ENCODE measurements at regions not wholly inside any gene's neighbourhood (a gene's known extent, or its start where the extent isn't known, plus 50 kb on each side); places are given as distances from the start of the nearest gene placed in this dataset.

GRCh38 chr22:48886604-48887393 lies 940.9 kb downstream of the BRD1 start:
- H3K4me1 ChIP-seq, result no peaks in the 10 kb centered on the region
- H3K36me3 ChIP-seq (ENCODE audit: insufficient read depth in 1 of 2, low read depth in 1 of 2), result no peaks in the 10 kb centered on the region
- TF ChIP-seq CTCF (IDR thresholded peaks at IDR 0.05), result no peak
- H3K9me3 ChIP-seq, result no peaks in the 10 kb centered on the region
- H3K27ac ChIP-seq, result no peak overlapping the region
- no peak overlapping the region for H3K4me3 ChIP-seq
- H3K27me3 ChIP-seq (ENCODE audit: insufficient read depth in 3 of 3, low read length in 2 of 3), result peaks cover 0 to 2% (median 0%) of the 10 kb centered on the region in 3 donors
- intact Hi-C loops (cut with DNase I), result no loop called here
- 73 to 75% (median 73%) methylated on average over 22 of the region's 22 CpGs for WGBS, 3 donors
- ATAC-seq (no peak), DNase-seq (peak in 1 of 2 donors; percentile 30)

GRCh38 chr22:48885919-48886305 lies 941.8 kb downstream of the BRD1 start:
- TF ChIP-seq CTCF (IDR thresholded peaks at IDR 0.05), result no peak
- Histone ChIP-seq H3K4me1 (no peaks in the 10 kb centered on the region), H3K9me3 (no peaks in the 10 kb centered on the region), H3K4me3 (no peak overlapping the region), H3K27ac (no peak overlapping the region), H3K27me3 (ENCODE audit: insufficient read depth in 3 of 3, low read length in 2 of 3) (peaks cover 0 to 2% (median 0%) of the 10 kb centered on the region in 3 donors), H3K36me3 (ENCODE audit: insufficient read depth in 1 of 2, low read depth in 1 of 2) (no peaks in the 10 kb centered on the region)
- ATAC-seq, result no peak
- peak in 1 of 2 donors; percentile 14 for DNase-seq
- 70 to 85% (median 77%) methylated on average over 9 of the region's 9 CpGs for WGBS, 3 donors
- intact Hi-C loops (cut with DNase I), result no loop called here

GRCh38 chr22:48885271-48885918 lies 942.3 kb downstream of the BRD1 start:
- DNase-seq (peak in 1 of 2 donors; percentile 13), ATAC-seq (no peak)
- Histone ChIP-seq H3K36me3 (ENCODE audit: insufficient read depth in 1 of 2, low read depth in 1 of 2) (no peaks in the 10 kb centered on the region), H3K9me3 (no peaks in the 10 kb centered on the region), H3K4me1 (no peaks in the 10 kb centered on the region), H3K4me3 (no peak overlapping the region), H3K27ac (no peak overlapping the region), H3K27me3 (ENCODE audit: insufficient read depth in 3 of 3, low read length in 2 of 3) (peaks cover 0 to 2% (median 0%) of the 10 kb centered on the region in 3 donors)
- 70 to 77% (median 74%) methylated on average over 17 to 18 of the region's 18 CpGs for WGBS, 3 donors
- no peak for TF ChIP-seq CTCF (IDR thresholded peaks at IDR 0.05)
- intact Hi-C loops (cut with DNase I), result no loop called here

- Histone ChIP-seq H3K4me1 (no peaks in the 10 kb centered on the region), H3K27ac (no peak overlapping the region), H3K36me3 (ENCODE audit: insufficient read depth in 1 of 2, low read depth in 1 of 2) (no peaks in the 10 kb centered on the region), H3K9me3 (no peaks in the 10 kb centered on the region), H3K4me3 (no peak overlapping the region), H3K27me3 (ENCODE audit: insufficient read depth in 3 of 3, low read length in 2 of 3) (peaks cover 0 to 2% (median 0%) of the 10 kb centered on the region in 3 donors)
- 79 to 89% (median 87%) methylated on average over 15 to 16 of the region's 16 CpGs for WGBS, 3 donors
- peak in 1 of 2 donors; percentile 40 for DNase-seq
- no peak for ATAC-seq
- TF ChIP-seq CTCF (IDR thresholded peaks at IDR 0.05), result no peak
- intact Hi-C loops (cut with DNase I), result no loop called here
These were observed 942.9 kb downstream of the BRD1 start for GRCh38 chr22:48884786-48885185.

Measured in psoas muscle (tissue), 7 donors.